Esophagus (tissue), 2 donors: ENCODE measurements at regions not wholly inside any gene's neighbourhood (a gene's known extent, or its start where the extent isn't known, plus 50 kb on each side); places are given as distances from the start of the nearest gene placed in this dataset.
A peak's percentile ranks its signal among the peaks of the same experiment; 100 is the strongest.

Experiments used
- H3K27ac ChIP-seq, 2 donors: one replicate each; pipeline ENCODE4 v1.5.1; 2013; ENCODE audit warnings: low read depth in 2 of 2, mild to moderate bottlenecking in 2 of 2, inconsistent platforms in 1 of 2, low read length in 1 of 2, moderate library complexity in 1 of 2
- H3K27me3 ChIP-seq, 2 donors: one replicate each; pipeline ENCODE4 v1.6.1; 2013; ENCODE audit warnings: low read length in 2 of 2, control low read depth in 1 of 2, mild to moderate bottlenecking in 1 of 2; ENCODE audit not compliant: insufficient read depth in 2 of 2, control insufficient read depth in 1 of 2
- H3K36me3 ChIP-seq, 2 donors: one replicate each; pipeline ENCODE4 v1.6.1; 2013; ENCODE audit warnings: low read length in 1 of 2; ENCODE audit not compliant: control insufficient read depth in 2 of 2, insufficient read depth in 2 of 2
- H3K4me1 ChIP-seq, 2 donors: one replicate each; pipeline ENCODE4 v1.6.1; 2013; ENCODE audit warnings: low read length in 1 of 2; ENCODE audit not compliant: control insufficient read depth in 2 of 2, insufficient read depth in 2 of 2
- H3K4me3 ChIP-seq, 2 donors: one replicate each; pipeline ENCODE4 v1.5.1; 2013; ENCODE audit warnings: low read length in 2 of 2, mild to moderate bottlenecking in 2 of 2, low read depth in 1 of 2, moderate library complexity in 1 of 2
- H3K9me3 ChIP-seq, 2 donors: one replicate each; pipeline ENCODE4 v1.6.1; 2013; ENCODE audit warnings: mild to moderate bottlenecking in 2 of 2, low read depth in 1 of 2, low read length in 1 of 2, moderate library complexity in 1 of 2; ENCODE audit not compliant: control insufficient read depth in 2 of 2, insufficient read depth in 1 of 2
- WGBS, 2 donors: extraction: QIAGEN DNeasy Blood & Tissue Kit; methylation state at CpG; one replicate each; pipeline ENCODE4 v1.1.7; 2013; 5-methylcytosine and 5-hydroxymethylcytosine counted together
- donor health status: healthy with polysubstance abuse.
- donor health status: Bipolar disorder and iron deficiency.

DNA sequence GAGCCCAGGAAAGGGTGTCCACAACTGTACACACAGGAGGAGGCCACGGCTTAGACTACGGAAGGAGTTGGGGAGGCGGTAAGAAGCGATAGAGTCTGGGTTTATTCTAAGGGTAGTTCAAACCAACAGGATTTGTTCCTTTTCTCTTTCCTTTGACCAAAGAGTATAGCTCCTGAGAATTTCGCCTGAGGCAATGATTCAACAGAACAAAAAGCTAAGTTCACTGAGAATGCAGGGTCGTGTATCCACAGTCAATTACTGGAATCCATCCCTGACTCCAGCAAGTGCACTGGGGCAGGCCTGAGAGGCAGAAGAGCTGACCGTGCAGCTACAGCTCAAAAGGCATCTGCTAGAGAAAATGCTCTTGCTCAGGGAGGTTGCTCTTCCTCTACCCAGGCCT, 140.9 kb downstream of the TFCP2L1 start:
- Histone ChIP-seq H3K27me3 (no peaks in the 10 kb centered on the region), H3K27ac (no peak overlapping the region), H3K4me1 (no peaks in the 10 kb centered on the region), H3K9me3 (peaks cover 0 to 4% of the 10 kb centered on the region in 2 donors), H3K36me3 (no peaks in the 10 kb centered on the region), H3K4me3 (no peak overlapping the region)
- WGBS, 2 donors: 80 to 86% methylated on average over 7 of the region's 7 CpGs

DNA sequence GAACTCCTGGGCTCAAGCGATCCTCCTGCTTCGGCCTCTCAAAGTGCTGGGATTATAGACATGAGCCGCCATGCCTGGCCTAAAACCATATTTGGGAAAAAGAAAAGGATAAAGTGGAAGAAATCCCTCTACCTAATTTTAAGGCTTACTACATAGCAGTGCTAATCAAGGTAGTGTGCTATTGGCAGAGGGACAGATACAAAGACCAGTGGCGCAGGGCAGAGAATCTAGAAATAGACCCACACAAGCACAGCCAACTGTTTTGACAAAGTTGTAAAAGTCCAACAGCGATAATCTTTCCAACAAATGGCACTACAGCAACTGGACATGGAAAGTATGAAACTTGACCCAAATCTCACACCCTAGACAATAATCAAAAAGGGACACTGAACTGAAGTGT, 138.4 kb downstream of the TFCP2L1 start:
- Histone ChIP-seq H3K4me1 (peaks cover 5 to 6% of the 10 kb centered on the region in 2 donors), H3K4me3 (no peak overlapping the region), H3K27me3 (no peaks in the 10 kb centered on the region), H3K27ac (no peak overlapping the region), H3K36me3 (no peaks in the 10 kb centered on the region), H3K9me3 (no peaks in the 10 kb centered on the region)
- 94 to 97% methylated on average over 5 of the region's 5 CpGs for WGBS, 2 donors

DNA sequence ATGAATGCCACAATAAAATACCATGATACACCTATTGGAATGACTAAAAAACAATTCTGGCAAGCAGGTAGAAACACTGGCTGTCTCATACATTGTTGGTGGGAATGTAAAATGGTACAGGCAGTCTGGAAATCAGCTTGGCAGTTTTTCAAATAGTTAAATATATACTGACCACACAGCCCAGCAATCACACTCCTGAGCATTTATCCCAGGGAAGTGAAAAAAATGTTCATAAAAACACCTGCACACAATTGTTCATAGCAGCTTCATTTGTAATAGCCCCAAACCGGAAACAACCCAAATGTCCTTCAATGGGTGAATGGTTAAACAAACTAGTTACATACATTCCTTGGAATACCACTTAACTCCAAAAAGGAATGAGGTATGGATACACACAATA, 137.2 kb downstream of the TFCP2L1 start:
- Histone ChIP-seq H3K27me3 (no peaks in the 10 kb centered on the region), H3K4me1 (peaks cover 5 to 8% of the 10 kb centered on the region in 2 donors), H3K4me3 (no peak overlapping the region), H3K27ac (no peak overlapping the region), H3K9me3 (no peaks in the 10 kb centered on the region), H3K36me3 (no peaks in the 10 kb centered on the region)
- WGBS, 2 donors: 77 to 88% methylated on average over 1 of the region's 1 CpG

DNA sequence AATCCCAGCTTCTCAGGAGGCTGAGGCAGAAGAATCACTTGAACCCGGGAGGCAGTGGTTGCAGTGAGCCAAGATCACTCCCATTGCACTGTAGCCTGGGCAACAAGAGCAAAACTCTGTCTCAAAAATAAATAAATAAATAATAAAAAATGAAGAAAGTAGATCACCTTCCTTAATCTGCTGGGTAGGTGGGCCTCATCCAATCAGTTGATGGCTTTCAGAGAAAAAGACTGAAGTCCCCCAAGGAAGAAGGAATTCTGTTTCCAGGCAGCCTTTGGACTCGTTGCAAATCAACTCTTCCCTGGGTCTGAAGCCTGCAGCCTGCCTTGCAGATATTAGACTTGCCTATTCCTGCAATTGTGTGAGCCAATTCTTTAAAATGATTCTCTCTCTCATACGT, 136.5 kb downstream of the TFCP2L1 start:
- peaks cover 5 to 12% of the 10 kb centered on the region in 2 donors for H3K4me1 ChIP-seq
- WGBS, 2 donors: 68 to 72% methylated on average over 3 of the region's 3 CpGs

DNA sequence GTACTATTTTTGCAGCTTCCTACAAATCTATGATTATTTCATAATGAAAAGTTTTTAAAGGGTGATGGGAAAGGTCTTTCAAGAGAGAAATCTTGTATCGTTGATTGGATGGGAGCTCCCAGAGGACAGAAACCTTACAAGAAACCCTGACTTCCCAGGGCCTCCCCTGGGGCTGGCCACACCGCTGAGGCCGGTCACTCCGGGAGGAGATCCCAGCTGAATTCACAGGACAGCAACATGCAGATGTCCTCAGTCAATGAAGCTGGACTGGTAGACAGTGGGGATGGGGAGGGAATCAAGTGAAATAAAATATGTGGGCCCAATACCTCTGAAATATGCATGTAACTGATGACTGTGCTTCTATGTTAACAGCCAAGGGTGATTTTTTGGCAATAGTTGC, 135.6 kb downstream of the TFCP2L1 start:
- no peak overlapping the region for H3K27ac ChIP-seq
- H3K4me1 ChIP-seq: peaks cover 5 to 13% of the 10 kb centered on the region in 2 donors
- H3K9me3 ChIP-seq: no peaks in the 10 kb centered on the region
- no peak overlapping the region for H3K4me3 ChIP-seq
- no peaks in the 10 kb centered on the region for H3K36me3 ChIP-seq
- WGBS, 2 donors: 81 to 82% methylated on average over 4 of the region's 4 CpGs
- H3K27me3 ChIP-seq: no peaks in the 10 kb centered on the region

More for the DNA sequence above, 136.5 kb downstream of the TFCP2L1 start:
- H3K27me3 ChIP-seq: no peaks in the 10 kb centered on the region
- no peaks in the 10 kb centered on the region for H3K9me3 ChIP-seq
- no peak overlapping the region for H3K27ac ChIP-seq
- H3K4me3 ChIP-seq: no peak overlapping the region
- no peaks in the 10 kb centered on the region for H3K36me3 ChIP-seq

DNA sequence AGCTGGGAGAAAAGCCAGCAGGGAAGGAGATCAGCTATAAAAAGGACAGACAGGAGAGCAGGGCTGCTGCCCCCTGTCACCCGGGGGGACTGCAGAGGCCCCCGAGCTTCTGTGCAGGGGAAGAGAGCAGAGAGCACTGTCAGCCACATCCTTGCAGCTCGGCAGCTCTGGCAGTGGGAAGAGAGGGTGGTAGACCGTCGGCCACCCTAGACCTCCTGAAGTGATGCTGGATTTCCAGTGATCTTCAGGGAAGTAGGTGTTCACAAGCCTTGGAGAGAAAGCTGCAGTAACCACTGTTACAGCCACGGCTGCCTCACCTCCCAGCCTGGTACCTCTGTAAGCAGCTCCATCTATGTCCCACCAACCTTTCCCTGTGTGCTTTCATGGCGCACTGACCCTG, 134.9 kb downstream of the TFCP2L1 start:
- Histone ChIP-seq H3K36me3 (no peaks in the 10 kb centered on the region), H3K27ac (no peak overlapping the region), H3K9me3 (no peaks in the 10 kb centered on the region), H3K4me1 (peaks cover 5 to 17% of the 10 kb centered on the region in 2 donors), H3K27me3 (no peaks in the 10 kb centered on the region), H3K4me3 (no peak overlapping the region)
- 78 to 81% methylated on average over 7 of the region's 7 CpGs for WGBS, 2 donors

DNA sequence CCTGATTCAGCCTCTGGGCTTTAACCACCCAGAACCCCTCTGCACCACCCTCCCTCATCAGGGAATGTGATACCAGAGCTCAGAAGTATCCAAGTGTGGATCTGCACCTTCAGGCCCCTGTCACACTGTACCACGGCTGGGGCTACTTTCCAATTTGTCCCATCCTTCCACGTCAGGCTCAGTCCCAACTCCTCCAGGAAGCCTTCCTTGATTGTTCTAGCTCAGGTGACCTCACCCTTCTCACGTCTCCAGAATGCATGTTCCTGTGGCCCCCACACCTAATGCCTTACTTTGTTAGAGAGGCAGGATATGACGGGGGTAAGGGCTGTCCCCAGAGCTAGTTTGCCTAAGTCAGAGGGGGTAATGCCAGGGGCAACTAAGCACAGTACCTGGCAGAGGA, 134.3 kb downstream of the TFCP2L1 start:
- Histone ChIP-seq H3K4me1 (peaks cover 5 to 17% of the 10 kb centered on the region in 2 donors), H3K36me3 (no peaks in the 10 kb centered on the region), H3K27me3 (no peaks in the 10 kb centered on the region), H3K4me3 (no peak overlapping the region), H3K27ac (no peak overlapping the region), H3K9me3 (no peaks in the 10 kb centered on the region)
- WGBS, 2 donors: 78 to 83% methylated on average over 4 of the region's 4 CpGs

DNA sequence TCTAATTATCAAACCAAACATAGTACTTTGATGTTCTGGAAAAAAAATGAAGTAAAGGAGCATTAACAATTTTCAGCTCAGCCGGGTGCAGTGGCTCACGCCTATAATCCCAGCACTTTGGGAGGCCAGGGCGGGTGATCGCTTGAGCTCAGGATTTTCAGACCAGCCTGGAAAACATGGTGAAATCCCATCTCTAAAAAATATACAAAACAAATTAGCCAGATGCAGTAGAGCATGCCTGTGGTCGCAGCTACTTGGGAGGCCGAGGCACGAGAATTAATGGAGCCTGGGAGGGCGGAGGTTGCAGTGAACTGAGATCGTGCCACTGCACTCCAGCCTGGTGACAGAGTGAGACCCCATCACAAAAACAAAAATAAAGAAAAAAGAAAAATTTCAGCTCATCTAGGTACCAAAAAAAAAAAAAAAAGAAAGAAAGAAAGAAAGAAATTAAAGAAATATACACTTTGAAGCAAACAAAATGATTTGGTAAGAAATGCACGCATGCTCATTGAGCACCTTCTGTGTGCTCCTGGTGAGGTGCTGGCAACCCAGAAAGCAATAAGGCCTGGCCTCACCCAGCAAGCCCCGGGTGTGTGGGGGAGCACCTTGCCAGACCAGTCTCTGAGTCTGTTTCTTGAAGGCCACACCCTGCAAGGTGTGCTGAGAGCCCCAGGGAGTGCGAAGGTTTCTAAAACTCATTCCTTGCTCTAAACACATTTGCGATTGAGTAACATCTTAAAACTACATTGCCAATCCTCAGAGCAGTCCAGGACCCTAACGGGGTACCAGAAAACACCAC, 133.5 kb downstream of the TFCP2L1 start:
- no peaks in the 10 kb centered on the region for H3K27me3 ChIP-seq
- no peaks in the 10 kb centered on the region for H3K36me3 ChIP-seq
- H3K4me1 ChIP-seq: peaks cover 5 to 18% of the 10 kb centered on the region in 2 donors
- H3K27ac ChIP-seq: peak overlapping the region; percentile 85 to 90
- H3K9me3 ChIP-seq: no peaks in the 10 kb centered on the region
- 52 to 55% methylated on average over 14 of the region's 14 CpGs for WGBS, 2 donors
- H3K4me3 ChIP-seq: no peak overlapping the region

DNA sequence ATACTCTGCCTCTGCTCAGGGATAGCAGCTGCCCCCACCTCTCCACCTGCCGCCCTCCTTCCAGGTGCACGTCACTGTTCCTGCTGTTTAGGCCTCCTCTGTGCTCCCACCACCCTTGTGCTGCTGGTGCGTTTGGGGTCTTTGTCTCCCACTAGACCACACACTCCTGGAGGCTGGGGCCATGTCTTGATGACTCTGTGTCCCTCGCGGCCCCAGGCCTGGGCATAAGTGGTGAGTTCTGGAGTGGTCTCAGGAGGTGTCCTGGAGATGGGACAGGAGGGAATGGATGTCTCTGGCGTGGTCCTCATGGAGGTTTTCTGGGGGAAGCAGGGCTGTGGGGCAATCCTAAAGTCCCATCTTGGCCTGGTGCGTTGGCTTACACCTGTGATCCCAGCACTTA, 132.1 kb downstream of the TFCP2L1 start:
- H3K4me3 ChIP-seq: no peak overlapping the region
- H3K27ac ChIP-seq: peak overlapping the region; percentile 85 to 90
- H3K4me1 ChIP-seq: peaks cover 5 to 18% of the 10 kb centered on the region in 2 donors
- no peaks in the 10 kb centered on the region for H3K36me3 ChIP-seq
- H3K27me3 ChIP-seq: no peaks in the 10 kb centered on the region
- WGBS, 2 donors: 83 to 92% methylated on average over 7 of the region's 7 CpGs
- H3K9me3 ChIP-seq: no peaks in the 10 kb centered on the region

DNA sequence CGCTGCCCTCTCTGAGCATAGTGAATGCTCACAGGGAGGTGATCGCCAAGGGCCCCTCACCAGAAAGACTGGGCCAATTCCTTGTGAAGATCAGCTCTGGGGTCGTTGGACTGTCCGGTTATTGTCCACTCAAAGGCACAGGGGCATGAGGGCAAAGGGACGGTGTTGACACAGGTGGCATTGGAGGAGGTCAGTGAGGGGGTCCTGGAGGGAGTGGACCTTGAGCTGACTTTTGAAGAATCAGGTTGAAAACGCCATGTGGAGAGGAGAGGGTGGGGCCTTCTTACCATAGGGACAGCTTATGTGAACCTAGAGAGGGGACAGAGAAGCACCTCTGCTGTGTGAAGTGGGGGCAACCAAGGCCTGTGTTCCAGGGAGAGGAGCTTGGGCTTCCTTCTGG, 131.5 kb downstream of the TFCP2L1 start:
- Histone ChIP-seq H3K36me3 (no peaks in the 10 kb centered on the region), H3K4me3 (no peak overlapping the region), H3K27me3 (no peaks in the 10 kb centered on the region), H3K27ac (no peak overlapping the region), H3K9me3 (no peaks in the 10 kb centered on the region), H3K4me1 (peaks cover 5 to 18% of the 10 kb centered on the region in 2 donors)
- WGBS, 2 donors: 73 to 80% methylated on average over 6 of the region's 6 CpGs
